Peyer's patch (tissue), 4 donors: ENCODE measurements at regions not wholly inside any gene's neighbourhood (a gene's known extent, or its start where the extent isn't known, plus 50 kb on each side); places are given as distances from the start of the nearest gene placed in this dataset.

Experiments used
- DNase-seq, 3 donors: peaks; one replicate each; pipeline ENCODE4 v3.0.0-alpha.2; 2017 to 2019
- H3K27ac ChIP-seq, 4 donors: fragments of 200-600 bp; sonication (generic); one replicate each; pipeline ENCODE4 v1.5.1; 2016 to 2019
- H3K27me3 ChIP-seq, 2 donors: fragments of 200-600 bp; sonication (generic); one replicate each; pipeline ENCODE4 v1.5.1; 2019
- H3K36me3 ChIP-seq, 3 donors: fragments of 200-600 bp; sonication (generic); one replicate each; pipeline ENCODE4 v1.5.1; 2016 to 2019
- H3K4me1 ChIP-seq, 4 donors: fragments of 200-600 bp; sonication (generic); one replicate each; pipeline ENCODE4 v1.5.1; 2016 to 2019
- H3K4me3 ChIP-seq, 4 donors: fragments of 200-600 bp; sonication (generic); 1 replicate in 3 of 4; 2 replicates in 1 of 4; pipeline ENCODE4 v1.5.1; 2016 to 2019; ENCODE audit warnings: mild to moderate bottlenecking in 1 of 4
- H3K9me3 ChIP-seq, 4 donors: fragments of 200-600 bp; sonication (generic); one replicate each; pipeline ENCODE4 v1.5.1; 2016 to 2019; ENCODE audit warnings: mild to moderate bottlenecking in 1 of 4
- POLR2A ChIP-seq, 2 donors: fragments of 450-650 bp; IDR thresholded peaks; one replicate each; pipeline ENCODE4 v1.5.1; 2017; ENCODE audit warnings: antibody characterized with exemption in 2 of 2, mild to moderate bottlenecking in 2 of 2, moderate library complexity in 2 of 2
- TF ChIP-seq, protein P1 (sequence below), 6 experiments: fragments of 450-650 bp in 4 of 6; fragments of 200-600 bp in 2 of 6; sonication (generic) in 1 of 6; IDR thresholded peaks; one replicate each; pipeline ENCODE4 v1.5.1; 2017 to 2019; ENCODE audit warnings: antibody characterized with exemption in 6 of 6, mild to moderate bottlenecking in 3 of 6, moderate library complexity in 1 of 6

DNA sequence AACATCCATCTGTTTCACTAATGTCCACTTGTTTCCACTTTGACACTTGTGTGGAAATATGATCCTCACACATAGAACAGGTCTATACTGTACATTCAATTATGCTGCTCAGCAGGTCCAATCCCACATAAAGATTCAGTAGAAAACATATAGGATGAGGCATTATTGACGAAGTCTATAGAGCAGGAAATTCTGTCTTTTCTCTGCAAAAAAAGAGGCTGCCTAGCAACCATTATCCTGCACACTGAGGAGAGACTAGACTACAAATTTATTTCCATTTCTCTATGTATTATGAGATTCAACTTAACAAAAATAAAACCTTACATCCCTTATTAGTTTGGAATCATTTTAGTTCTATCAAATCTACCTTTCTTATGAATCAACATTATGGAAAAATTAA, 204.6 kb upstream of the POM121L12 start:
- no peak for TF ChIP-seq POLR2A (IDR thresholded peaks at IDR 0.05)
- TF ChIP-seq, protein P1, sequence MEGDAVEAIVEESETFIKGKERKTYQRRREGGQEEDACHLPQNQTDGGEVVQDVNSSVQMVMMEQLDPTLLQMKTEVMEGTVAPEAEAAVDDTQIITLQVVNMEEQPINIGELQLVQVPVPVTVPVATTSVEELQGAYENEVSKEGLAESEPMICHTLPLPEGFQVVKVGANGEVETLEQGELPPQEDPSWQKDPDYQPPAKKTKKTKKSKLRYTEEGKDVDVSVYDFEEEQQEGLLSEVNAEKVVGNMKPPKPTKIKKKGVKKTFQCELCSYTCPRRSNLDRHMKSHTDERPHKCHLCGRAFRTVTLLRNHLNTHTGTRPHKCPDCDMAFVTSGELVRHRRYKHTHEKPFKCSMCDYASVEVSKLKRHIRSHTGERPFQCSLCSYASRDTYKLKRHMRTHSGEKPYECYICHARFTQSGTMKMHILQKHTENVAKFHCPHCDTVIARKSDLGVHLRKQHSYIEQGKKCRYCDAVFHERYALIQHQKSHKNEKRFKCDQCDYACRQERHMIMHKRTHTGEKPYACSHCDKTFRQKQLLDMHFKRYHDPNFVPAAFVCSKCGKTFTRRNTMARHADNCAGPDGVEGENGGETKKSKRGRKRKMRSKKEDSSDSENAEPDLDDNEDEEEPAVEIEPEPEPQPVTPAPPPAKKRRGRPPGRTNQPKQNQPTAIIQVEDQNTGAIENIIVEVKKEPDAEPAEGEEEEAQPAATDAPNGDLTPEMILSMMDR (IDR thresholded peaks at IDR 0.05) = no peak
- H3K4me3 ChIP-seq = no peak overlapping the region
- no peaks in the 10 kb centered on the region for H3K4me1 ChIP-seq
- no peaks in the 10 kb centered on the region for H3K27me3 ChIP-seq
- no peaks in the 10 kb centered on the region for H3K9me3 ChIP-seq
- DNase-seq = no peak
- no peaks in the 10 kb centered on the region for H3K36me3 ChIP-seq
- H3K27ac ChIP-seq = no peak overlapping the region

DNA sequence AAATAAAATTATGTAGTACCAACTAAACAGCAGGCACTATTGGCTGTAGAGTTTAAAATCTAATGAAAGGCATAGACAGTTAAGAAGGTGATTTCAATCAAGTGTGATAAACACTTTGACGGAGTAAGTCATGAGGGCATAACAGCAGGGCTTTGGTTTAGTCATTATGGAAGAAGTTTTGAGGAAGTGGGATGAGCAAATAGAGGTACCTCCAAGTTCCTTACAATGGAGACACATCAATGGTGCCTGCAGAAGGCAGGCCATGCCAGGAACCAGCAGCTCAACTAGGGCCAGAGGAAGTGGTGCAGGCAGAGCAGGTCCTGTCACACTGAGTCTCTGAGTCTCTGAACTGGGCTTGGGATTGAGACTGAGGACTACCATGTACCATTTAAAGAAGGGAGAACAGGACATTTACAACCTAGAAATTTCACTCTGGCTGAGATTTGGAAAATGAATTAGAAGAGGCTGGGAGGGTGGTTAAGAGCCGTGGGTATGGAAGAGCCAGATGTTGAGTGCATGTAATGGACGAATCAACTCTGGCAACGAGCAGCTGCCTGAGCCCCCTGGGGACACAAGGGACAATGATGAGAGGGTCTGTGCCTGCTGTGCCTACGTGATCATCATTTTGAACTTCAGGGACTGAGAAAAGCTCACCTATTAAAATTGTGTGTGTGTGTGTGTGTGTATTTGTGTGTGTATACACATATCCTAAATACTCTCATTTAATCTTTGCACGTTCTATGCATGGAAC, 208.7 kb upstream of the POM121L12 start:
- H3K4me1 ChIP-seq = no peaks in the 10 kb centered on the region
- no peaks in the 10 kb centered on the region for H3K27me3 ChIP-seq
- H3K4me3 ChIP-seq = no peak overlapping the region
- no peak overlapping the region for H3K27ac ChIP-seq
- no peak for DNase-seq
- no peaks in the 10 kb centered on the region for H3K36me3 ChIP-seq
- H3K9me3 ChIP-seq = peaks cover 0 to 4% (median 0%) of the 10 kb centered on the region in 4 donors
- no peak for TF ChIP-seq POLR2A (IDR thresholded peaks at IDR 0.05)
- TF ChIP-seq, protein P1 (IDR thresholded peaks at IDR 0.05) = no peak

DNA sequence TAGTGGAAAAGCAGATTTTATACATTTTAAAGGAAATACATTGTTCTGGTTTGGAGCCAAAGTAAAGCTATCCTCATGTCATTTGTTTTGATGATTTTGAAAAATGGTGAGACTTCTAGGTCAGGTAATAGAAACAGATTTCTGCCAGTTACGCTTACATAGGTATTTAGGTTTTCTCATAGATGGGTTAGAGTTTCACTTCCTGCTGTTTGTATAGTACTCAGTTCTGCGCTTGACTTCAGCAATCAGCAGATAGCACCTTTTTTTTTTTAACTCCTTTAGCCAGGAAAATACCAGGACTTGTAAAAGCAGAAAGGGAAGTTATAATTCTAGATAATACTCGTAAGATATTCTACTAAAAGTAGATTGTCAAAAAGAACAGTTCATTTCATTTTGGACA, 209.8 kb upstream of the POM121L12 start:
- Histone ChIP-seq H3K27ac (no peak overlapping the region), H3K27me3 (no peaks in the 10 kb centered on the region), H3K9me3 (peaks cover 0 to 10% (median 0%) of the 10 kb centered on the region in 4 donors), H3K36me3 (no peaks in the 10 kb centered on the region), H3K4me3 (no peak overlapping the region), H3K4me1 (no peaks in the 10 kb centered on the region)
- no peak for DNase-seq
- TF ChIP-seq, protein P1 (IDR thresholded peaks at IDR 0.05) = no peak
- TF ChIP-seq POLR2A (IDR thresholded peaks at IDR 0.05) = no peak

- no peaks in the 10 kb centered on the region for H3K27me3 ChIP-seq
- no peaks in the 10 kb centered on the region for H3K4me1 ChIP-seq
- no peak overlapping the region for H3K27ac ChIP-seq
- peaks cover 0 to 3% (median 0%) of the 10 kb centered on the region in 4 donors for H3K9me3 ChIP-seq
- DNase-seq = no peak
- no peaks in the 10 kb centered on the region for H3K36me3 ChIP-seq
- TF ChIP-seq, protein P1 (IDR thresholded peaks at IDR 0.05) = no peak
- TF ChIP-seq POLR2A (IDR thresholded peaks at IDR 0.05) = no peak
- no peak overlapping the region for H3K4me3 ChIP-seq
These were observed 223.9 kb upstream of the POM121L12 start for GRCh38 chr7:52811537-52811936.

DNA sequence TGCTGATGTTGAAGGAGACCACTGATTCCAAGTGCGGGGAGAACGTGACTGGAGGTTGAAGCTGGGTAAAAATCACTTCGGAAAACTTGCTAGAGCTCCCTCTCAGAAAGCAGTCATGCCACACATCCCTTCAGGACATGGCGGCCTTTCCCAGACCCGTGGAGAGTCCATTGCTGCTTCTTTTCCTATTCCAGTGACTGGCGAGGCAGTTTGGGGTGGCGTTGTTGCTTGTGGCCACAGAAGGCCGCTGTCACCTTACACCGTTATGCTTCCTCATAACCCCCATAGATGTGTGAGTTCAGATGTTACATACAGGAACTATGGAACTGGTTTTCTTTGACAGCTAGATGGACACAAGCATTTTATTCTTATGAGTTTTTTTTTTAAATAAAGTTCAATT, 235.6 kb upstream of the POM121L12 start:
- no peak overlapping the region for H3K27ac ChIP-seq

More for the DNA sequence above, 235.6 kb upstream of the POM121L12 start:
- no peaks in the 10 kb centered on the region for H3K27me3 ChIP-seq
- no peak for DNase-seq
- no peaks in the 10 kb centered on the region for H3K4me1 ChIP-seq
- no peaks in the 10 kb centered on the region for H3K36me3 ChIP-seq
- H3K4me3 ChIP-seq = no peak overlapping the region
- H3K9me3 ChIP-seq = no peaks in the 10 kb centered on the region
- TF ChIP-seq POLR2A (IDR thresholded peaks at IDR 0.05) = no peak
- TF ChIP-seq, protein P1 (IDR thresholded peaks at IDR 0.05) = no peak
